ENCODE measurements at regions not wholly inside any gene's neighbourhood (a gene's known extent, or its start where the extent isn't known, plus 50 kb on each side); places are given as distances from the start of the nearest gene placed in this dataset.

- TF ChIP-seq CTCF (IDR thresholded peaks at IDR 0.05; ENCODE audit: extremely low read depth in 1 of 2, insufficient read depth in 1 of 2, low read depth in 1 of 2, low read length in 2 of 2) (no peak), EZH2 (IDR thresholded peaks at IDR 0.05; ENCODE audit: borderline replicate concordance, low read depth, low read length, severe bottlenecking) (no peak), POLR2AphosphoS5 (IDR thresholded peaks at IDR 0.05; ENCODE audit: insufficient read depth, low read depth, low read length) (no peak), MYC (IDR thresholded peaks at IDR 0.05; ENCODE audit: low read depth, low read length) (no peak), MAX (IDR thresholded peaks at IDR 0.05; ENCODE audit: insufficient read depth, insufficient read length) (no peak), POLR2A (IDR thresholded peaks at IDR 0.05; ENCODE audit: low read depth, low read length) (no peak), FOS (IDR thresholded peaks at IDR 0.05; ENCODE audit: borderline replicate concordance, insufficient read depth, low read length) (no peak), GATA2 (IDR thresholded peaks at IDR 0.05; ENCODE audit: insufficient read depth, insufficient read length, low read depth, low read length) (no peak), JUN (IDR thresholded peaks at IDR 0.05; ENCODE audit: borderline replicate concordance, insufficient read depth, insufficient read length, low read depth) (no peak)
Observed at GRCh38 chr11:35893796-35894475, 49.9 kb upstream of the LDLRAD3 start.
